HG03442 (cell line): ENCODE measurements at regions not wholly inside any gene's neighbourhood (a gene's known extent, or its start where the extent isn't known, plus 50 kb on each side); places are given as distances from the start of the nearest gene placed in this dataset.

Source experiments
- ATAC-seq: cut with Tn5 transposase; IDR thresholded peaks from one replicate; pipeline ENCODE4 v1.9.1; 2021; ENCODE audit warnings: mild to moderate bottlenecking, moderate library complexity; ENCODE audit not compliant: unreplicated experiment

- no peak for ATAC-seq
These were observed 210.6 kb upstream of the UMPS start for GRCh38 chr3:124519591-124520194.

- no peak for ATAC-seq
These were observed 209.3 kb upstream of the UMPS start for GRCh38 chr3:124520970-124521369.

GRCh38 chr3:124522082-124522625, 208.1 kb upstream of the UMPS start:
- ATAC-seq = no peak

GRCh38 chr3:124526601-124527000, 203.7 kb upstream of the UMPS start:
- no peak for ATAC-seq

GRCh38 chr3:124529826-124530571, 200.3 kb upstream of the UMPS start:
- no peak for ATAC-seq

- no peak for ATAC-seq
These were observed 199.3 kb upstream of the UMPS start for GRCh38 chr3:124530916-124531315.

GRCh38 chr3:124532071-124532470, 198.2 kb upstream of the UMPS start:
- no peak for ATAC-seq

- ATAC-seq = no peak
These were observed 194.9 kb upstream of the UMPS start for GRCh38 chr3:124535306-124535705.

GRCh38 chr3:124540550-124541211, 189.6 kb upstream of the UMPS start:
- no peak for ATAC-seq

GRCh38 chr3:124542214-124542869, 187.9 kb upstream of the UMPS start:
- ATAC-seq = no peak

- ATAC-seq = no peak
These were observed 184.4 kb upstream of the UMPS start for GRCh38 chr3:124545891-124546290.

GRCh38 chr3:124552224-124552623, 178.0 kb upstream of the UMPS start:
- ATAC-seq = no peak

GRCh38 chr3:124553178-124553577, 177.1 kb upstream of the UMPS start:
- ATAC-seq = no peak

- ATAC-seq = no peak
These were observed 173.6 kb upstream of the UMPS start for GRCh38 chr3:124556636-124557035.

GRCh38 chr3:124557433-124558232, 172.6 kb upstream of the UMPS start:
- no peak for ATAC-seq

- no peak for ATAC-seq
These were observed 171.0 kb upstream of the UMPS start for GRCh38 chr3:124558991-124559845.

GRCh38 chr3:124559846-124560574, 170.2 kb upstream of the UMPS start:
- ATAC-seq = no peak

GRCh38 chr3:124560666-124561215, 169.5 kb upstream of the UMPS start:
- no peak for ATAC-seq

GRCh38 chr3:124562769-124563168, 167.5 kb upstream of the UMPS start:
- ATAC-seq = no peak
